T-helper 17 cell (primary cell): ENCODE measurements at regions not wholly inside any gene's neighbourhood (a gene's known extent, or its start where the extent isn't known, plus 50 kb on each side); places are given as distances from the start of the nearest gene placed in this dataset.

ENCODE experiments used
- ATAC-seq: fragments of 150-1000 bp; cut with Tn5 transposase; 2 replicates; pipeline ENCODE4 v1.10.0; 2021; ENCODE audit warnings: mild to moderate bottlenecking, moderate library complexity
- DNase-seq, 3 donors: peaks; one replicate each; pipeline versions ENCODE4 v3.0.0 to v3.0.0-alpha.2; 2020 to 2021
- H3K9me3 ChIP-seq: one replicate; pipeline ENCODE4 v1.7.0; 2013; ENCODE audit warnings: low read length, mild to moderate bottlenecking; ENCODE audit not compliant: control insufficient read depth, poor library complexity, severe bottlenecking
- H3K27ac Mint-ChIP-seq: one replicate; pipeline ENCODE4 v1.8.0; 2022; ENCODE audit warnings: mild to moderate bottlenecking, moderate library complexity, mixed read lengths
- H3K27me3 Mint-ChIP-seq: one replicate; pipeline ENCODE4 v1.8.0; 2022; ENCODE audit warnings: mixed read lengths
- H3K36me3 Mint-ChIP-seq: one replicate; pipeline ENCODE4 v1.8.0; 2022; ENCODE audit warnings: low read depth, mixed read lengths
- H3K4me1 Mint-ChIP-seq: one replicate; pipeline ENCODE4 v1.8.0; 2022; ENCODE audit warnings: mild to moderate bottlenecking, mixed read lengths
- H3K4me3 Mint-ChIP-seq: one replicate; pipeline ENCODE4 v1.8.0; 2022; ENCODE audit warnings: mild to moderate bottlenecking, moderate library complexity, mixed read lengths

DNA sequence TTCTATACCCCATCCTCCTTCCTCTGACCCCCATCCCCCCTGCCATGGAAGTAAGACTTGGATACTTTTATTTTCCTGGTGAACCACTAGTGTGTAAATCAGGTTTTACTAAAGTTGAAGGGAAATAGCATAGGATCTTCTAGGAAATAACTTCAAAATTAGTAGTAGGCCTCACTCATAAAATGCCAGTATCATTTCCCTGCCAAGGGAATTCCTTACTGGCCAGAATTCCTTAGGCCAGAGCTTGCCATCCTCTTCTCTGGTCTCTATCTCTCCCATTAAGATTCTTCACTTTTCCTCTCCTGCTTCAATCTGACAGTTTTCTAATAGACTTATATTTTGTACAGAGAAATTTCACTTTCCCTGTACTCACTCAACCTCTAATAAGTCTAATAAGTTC is 322.8 kb upstream of the TANK start:
- no peak for DNase-seq
- H3K4me3 Mint-ChIP-seq, result no peak overlapping the region
- H3K36me3 Mint-ChIP-seq, result peaks cover 2% of the 10 kb centered on the region
- no peaks in the 10 kb centered on the region for H3K4me1 Mint-ChIP-seq
- no peak for ATAC-seq
- peaks cover 13% of the 10 kb centered on the region for H3K27me3 Mint-ChIP-seq
- no peak overlapping the region for H3K27ac Mint-ChIP-seq
- no peaks in the 10 kb centered on the region for H3K9me3 ChIP-seq

DNA sequence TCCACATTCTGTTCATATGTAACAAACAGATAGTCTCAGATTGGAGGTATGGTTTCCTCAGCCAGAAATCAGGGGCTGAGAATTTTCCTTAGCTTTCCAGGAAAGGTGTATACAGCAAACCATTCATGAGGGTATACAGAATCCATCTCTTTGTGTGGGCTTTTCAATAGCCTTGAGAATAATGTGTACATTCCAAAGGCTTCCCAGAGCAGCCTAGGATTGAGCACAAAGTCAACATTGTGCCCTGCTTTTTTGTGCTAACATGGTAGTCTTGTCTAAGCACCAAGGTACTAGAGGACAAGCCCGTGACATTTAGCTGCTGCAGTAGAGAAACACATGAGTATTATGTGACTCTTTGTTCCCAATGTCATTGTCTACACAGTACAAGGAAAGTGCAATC is 322.1 kb upstream of the TANK start:
- H3K4me1 Mint-ChIP-seq, result no peaks in the 10 kb centered on the region
- H3K36me3 Mint-ChIP-seq, result peaks cover 2% of the 10 kb centered on the region
- peaks cover 4% of the 10 kb centered on the region for H3K9me3 ChIP-seq
- H3K27me3 Mint-ChIP-seq, result peaks cover 13% of the 10 kb centered on the region
- ATAC-seq, result no peak
- DNase-seq, result no peak
- no peak overlapping the region for H3K27ac Mint-ChIP-seq
- H3K4me3 Mint-ChIP-seq, result no peak overlapping the region

DNA sequence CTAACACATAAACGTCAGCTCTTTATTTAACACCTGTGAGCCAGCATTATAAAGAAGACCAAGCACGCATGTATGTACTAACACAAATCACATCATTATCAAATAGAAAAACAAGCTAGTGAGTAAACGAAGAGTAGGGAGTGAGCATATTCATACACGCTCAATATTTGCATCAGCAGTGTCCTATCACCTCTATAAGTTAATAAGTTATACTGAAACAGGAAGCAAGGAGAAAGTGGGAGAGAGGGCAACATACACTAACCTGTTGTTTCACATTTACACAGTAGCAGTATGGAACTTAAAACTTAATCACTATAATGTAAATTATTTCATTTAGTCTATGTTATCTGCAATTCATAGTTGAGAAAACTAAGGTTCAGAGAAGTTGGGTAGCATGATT is 321.5 kb upstream of the TANK start:
- H3K27me3 Mint-ChIP-seq, result peaks cover 13% of the 10 kb centered on the region
- DNase-seq (no peak), ATAC-seq (no peak)
- peaks cover 4% of the 10 kb centered on the region for H3K9me3 ChIP-seq
- H3K4me3 Mint-ChIP-seq, result no peak overlapping the region
- H3K36me3 Mint-ChIP-seq, result peaks cover 2% of the 10 kb centered on the region
- H3K4me1 Mint-ChIP-seq, result no peaks in the 10 kb centered on the region
- H3K27ac Mint-ChIP-seq, result no peak overlapping the region

DNA sequence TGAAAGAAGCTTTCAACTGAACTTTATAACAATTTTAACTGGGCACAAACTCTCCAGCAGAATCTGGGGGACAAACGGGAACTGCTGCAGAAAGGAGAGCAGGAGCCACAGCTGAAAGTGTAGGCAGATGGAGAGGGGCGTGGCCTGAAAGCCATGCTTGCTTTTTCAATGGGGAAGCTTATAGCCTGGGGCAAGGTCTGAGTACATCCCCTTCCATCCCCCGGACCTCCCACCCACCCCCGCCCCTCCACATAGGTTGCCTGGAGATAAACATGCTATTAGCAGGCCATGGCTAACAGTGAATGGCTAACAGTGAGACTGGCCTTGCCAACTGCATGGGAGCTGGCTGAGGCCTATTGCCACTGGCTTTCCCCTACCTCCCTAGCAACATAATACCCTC is 317.9 kb upstream of the TANK start:
- H3K4me3 Mint-ChIP-seq, result no peak overlapping the region
- H3K9me3 ChIP-seq, result peaks cover 4% of the 10 kb centered on the region
- no peaks in the 10 kb centered on the region for H3K4me1 Mint-ChIP-seq
- ATAC-seq (no peak), DNase-seq (no peak)
- no peak overlapping the region for H3K27ac Mint-ChIP-seq
- peaks cover 10% of the 10 kb centered on the region for H3K27me3 Mint-ChIP-seq
- peaks cover under 1% of the 10 kb centered on the region for H3K36me3 Mint-ChIP-seq

DNA sequence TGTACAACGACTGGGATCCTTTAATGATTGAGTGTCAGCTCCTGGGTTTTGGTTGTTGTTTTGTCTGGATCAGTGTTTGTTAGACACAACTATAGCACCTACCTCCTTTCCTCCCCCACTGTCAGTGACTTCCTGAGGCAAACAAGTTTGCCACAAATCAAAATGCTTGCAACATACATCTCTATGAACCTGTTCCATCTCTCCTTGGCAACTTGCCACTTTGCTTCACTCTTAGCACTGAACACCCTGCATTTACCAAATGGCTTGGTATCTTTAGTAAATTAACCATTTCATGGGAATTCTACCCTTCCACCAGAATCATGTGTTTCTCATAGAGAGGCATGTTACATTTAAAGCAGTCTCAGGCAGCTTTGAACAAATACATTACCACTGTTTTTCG is 301.1 kb upstream of the TANK start:
- Mint-ChIP-seq H3K4me1 (peaks cover 9% of the 10 kb centered on the region), H3K36me3 (no peaks in the 10 kb centered on the region), H3K27me3 (peaks cover 12% of the 10 kb centered on the region), H3K27ac (no peak overlapping the region), H3K4me3 (no peak overlapping the region)
- ATAC-seq, result no peak
- H3K9me3 ChIP-seq, result no peaks in the 10 kb centered on the region
- DNase-seq, result no peak

DNA sequence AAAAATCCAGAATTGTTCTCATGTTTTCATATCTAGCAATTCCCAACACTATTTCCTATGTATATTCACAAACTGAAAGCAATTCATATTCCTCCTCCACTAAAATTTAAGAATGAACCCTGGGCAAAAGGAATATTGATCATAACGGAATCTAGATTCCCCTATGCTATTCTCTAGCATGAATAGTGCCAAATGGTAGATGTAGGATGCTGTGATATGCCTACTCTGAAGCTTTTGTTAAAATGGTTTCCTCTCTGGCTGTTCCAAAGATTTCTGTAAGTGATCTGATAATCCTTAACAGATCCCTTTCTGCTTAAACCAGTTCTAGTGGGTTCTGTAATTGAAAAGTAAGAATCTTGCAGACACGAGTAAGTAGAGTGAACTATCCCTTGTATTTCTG is 298.0 kb upstream of the TANK start:
- Mint-ChIP-seq H3K36me3 (no peaks in the 10 kb centered on the region), H3K27me3 (peaks cover 12% of the 10 kb centered on the region), H3K4me1 (peaks cover 9% of the 10 kb centered on the region), H3K27ac (no peak overlapping the region), H3K4me3 (no peak overlapping the region)
- H3K9me3 ChIP-seq, result no peaks in the 10 kb centered on the region
- no peak for DNase-seq
- ATAC-seq, result no peak

DNA sequence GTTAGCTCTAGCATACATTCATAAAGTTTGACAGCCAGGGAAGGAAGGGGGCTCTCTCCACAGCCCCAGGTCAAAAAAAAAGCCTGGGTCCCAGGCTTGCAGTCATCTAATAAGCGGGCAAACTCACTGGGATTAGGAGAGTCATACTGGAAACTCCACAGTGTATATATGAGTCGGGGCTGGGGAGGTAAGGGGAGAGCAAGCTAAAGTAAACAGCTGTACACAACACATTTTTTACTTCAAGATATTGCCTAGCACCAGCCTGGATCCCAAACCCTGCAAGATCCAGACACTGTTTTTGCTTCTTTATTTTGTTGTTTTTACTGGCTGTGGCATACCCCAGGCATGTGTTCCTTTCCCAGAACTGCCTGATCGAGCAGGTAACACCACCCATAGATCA is 291.3 kb upstream of the TANK start:
- ATAC-seq (no peak), DNase-seq (no peak)
- H3K36me3 Mint-ChIP-seq, result no peaks in the 10 kb centered on the region
- H3K4me3 Mint-ChIP-seq, result no peak overlapping the region
- no peaks in the 10 kb centered on the region for H3K27me3 Mint-ChIP-seq
- H3K4me1 Mint-ChIP-seq, result no peaks in the 10 kb centered on the region
- H3K27ac Mint-ChIP-seq, result no peak overlapping the region
- H3K9me3 ChIP-seq, result no peaks in the 10 kb centered on the region

DNA sequence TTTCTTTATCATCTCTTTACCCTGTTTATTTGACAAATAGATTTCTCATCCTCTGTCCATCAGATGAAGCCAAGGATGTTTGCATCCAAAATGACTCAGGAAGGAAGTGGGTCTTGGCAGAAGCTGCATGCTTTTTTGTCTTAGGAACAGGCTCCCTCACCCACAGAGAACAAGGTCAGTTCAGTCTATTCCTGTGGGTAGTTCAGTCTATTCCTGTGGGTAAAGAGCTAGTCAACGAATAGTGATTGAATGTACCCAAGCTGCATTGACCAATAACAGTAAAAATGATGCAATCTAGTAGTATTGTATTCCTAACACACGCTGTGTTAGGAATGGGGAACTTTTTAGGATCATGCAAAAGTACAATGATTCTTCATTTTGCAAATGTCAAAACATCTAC is 290.8 kb upstream of the TANK start:
- H3K27ac Mint-ChIP-seq, result no peak overlapping the region
- H3K9me3 ChIP-seq, result no peaks in the 10 kb centered on the region
- no peaks in the 10 kb centered on the region for H3K36me3 Mint-ChIP-seq
- no peaks in the 10 kb centered on the region for H3K27me3 Mint-ChIP-seq
- no peaks in the 10 kb centered on the region for H3K4me1 Mint-ChIP-seq
- ATAC-seq (no peak), DNase-seq (no peak)
- no peak overlapping the region for H3K4me3 Mint-ChIP-seq

DNA sequence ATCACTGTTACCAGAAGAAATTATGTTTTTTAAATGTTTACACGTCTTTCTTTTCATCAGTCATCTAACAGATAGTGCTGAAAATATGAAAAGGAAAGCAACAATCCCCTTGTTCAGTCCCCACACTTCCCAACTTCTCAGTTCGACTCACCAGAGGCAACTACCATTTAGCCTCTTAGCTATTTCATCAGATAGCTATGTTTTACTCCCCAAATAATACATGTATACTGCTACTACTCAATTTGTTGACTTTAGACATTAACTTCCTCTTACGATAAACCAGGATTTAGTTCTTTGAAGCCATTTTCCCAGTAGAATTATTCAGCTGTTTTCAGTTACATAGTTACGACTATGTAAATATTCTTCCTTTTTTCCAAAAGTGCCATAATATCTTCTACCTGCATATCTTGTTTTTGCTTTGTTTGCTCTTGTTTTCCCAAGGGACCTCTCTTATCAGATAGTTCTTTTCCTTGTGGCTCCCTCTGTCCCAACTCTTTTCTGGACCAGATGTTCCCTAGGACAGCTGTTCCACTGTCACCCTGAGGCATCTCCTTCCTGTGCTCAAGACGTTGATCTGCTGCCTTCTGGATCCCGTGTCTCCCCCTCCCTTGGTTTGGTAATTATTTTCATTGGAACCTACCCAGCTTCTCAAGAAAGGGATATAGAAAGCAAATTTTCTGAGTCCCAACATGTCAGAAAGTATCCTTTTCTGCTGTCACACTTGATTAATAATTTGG is 289.3 kb upstream of the TANK start:
- no peaks in the 10 kb centered on the region for H3K4me1 Mint-ChIP-seq
- H3K27ac Mint-ChIP-seq, result no peak overlapping the region
- ATAC-seq (no peak), DNase-seq (no peak)
- H3K4me3 Mint-ChIP-seq, result no peak overlapping the region
- no peaks in the 10 kb centered on the region for H3K36me3 Mint-ChIP-seq
- peaks cover under 1% of the 10 kb centered on the region for H3K27me3 Mint-ChIP-seq
- H3K9me3 ChIP-seq, result no peaks in the 10 kb centered on the region

DNA sequence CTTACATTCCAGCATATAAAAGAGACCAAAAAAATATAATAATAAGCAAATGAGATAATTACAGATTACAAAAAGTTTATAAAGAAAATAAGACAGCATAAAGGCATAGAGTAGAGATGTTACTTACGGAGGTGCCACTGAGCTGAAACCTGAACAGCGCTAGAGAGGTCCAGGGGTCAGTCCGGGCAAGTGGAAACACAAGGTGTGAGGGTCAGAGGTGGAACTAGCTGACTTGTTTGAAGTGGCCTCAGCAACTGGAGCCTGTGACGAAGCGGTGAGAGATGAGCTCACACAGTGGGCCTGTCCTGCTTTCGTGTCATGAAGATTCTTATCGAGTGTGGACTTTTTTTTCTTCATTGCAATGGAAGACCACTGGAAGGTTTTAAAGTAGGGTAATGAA is 288.3 kb upstream of the TANK start:
- ATAC-seq (no peak), DNase-seq (no peak)
- H3K4me1 Mint-ChIP-seq, result no peaks in the 10 kb centered on the region

DNA sequence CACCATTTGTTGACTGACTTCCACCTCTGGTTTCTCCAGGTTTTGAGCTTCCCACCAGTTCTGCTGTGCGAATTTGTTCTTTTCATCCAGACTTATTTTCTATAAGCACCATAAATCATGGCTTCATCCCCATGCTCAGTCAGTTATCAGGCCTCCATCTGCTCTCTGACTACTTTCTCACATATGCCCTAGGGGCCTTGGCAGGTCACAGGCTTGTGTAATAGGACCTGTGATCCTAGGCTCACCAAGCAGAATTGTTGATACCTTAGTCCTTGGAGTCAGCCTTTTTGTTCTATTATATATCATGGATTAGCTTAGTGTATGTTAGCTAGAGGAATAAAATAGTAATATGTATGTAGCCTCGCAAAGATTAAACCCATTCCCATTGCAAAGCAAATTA is 284.2 kb upstream of the TANK start:
- no peak overlapping the region for H3K27ac Mint-ChIP-seq
- H3K36me3 Mint-ChIP-seq, result no peaks in the 10 kb centered on the region
- peaks cover 9% of the 10 kb centered on the region for H3K27me3 Mint-ChIP-seq
- H3K4me1 Mint-ChIP-seq, result no peaks in the 10 kb centered on the region
- H3K4me3 Mint-ChIP-seq, result no peak overlapping the region
- no peak for ATAC-seq
- H3K9me3 ChIP-seq, result no peaks in the 10 kb centered on the region
- DNase-seq, result no peak

More for the DNA sequence above, 288.3 kb upstream of the TANK start:
- H3K36me3 Mint-ChIP-seq, result no peaks in the 10 kb centered on the region
- H3K27me3 Mint-ChIP-seq, result peaks cover 9% of the 10 kb centered on the region
- H3K4me3 Mint-ChIP-seq, result no peak overlapping the region
- H3K27ac Mint-ChIP-seq, result no peak overlapping the region
- no peaks in the 10 kb centered on the region for H3K9me3 ChIP-seq

DNA sequence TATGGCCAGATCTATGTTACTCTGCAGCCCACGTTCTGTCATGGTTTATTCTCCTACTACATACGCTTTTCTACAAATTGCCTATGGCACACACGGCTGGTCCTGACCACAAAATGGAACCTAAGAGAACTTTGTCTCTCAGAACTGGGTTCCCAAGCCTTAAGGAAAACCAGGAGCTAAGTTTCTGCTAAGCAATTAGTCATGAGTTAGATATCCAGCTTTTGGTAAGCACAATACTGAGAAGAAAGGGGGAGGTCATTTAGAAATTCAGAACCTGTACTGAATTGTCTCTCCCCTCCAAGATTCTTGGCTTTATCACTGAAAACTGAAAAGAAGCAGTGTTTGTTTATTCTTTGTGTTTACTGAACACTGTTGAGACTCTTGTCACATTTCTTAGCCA is 283.5 kb upstream of the TANK start:
- H3K27ac Mint-ChIP-seq, result no peak overlapping the region
- no peak for ATAC-seq
- H3K4me3 Mint-ChIP-seq, result no peak overlapping the region
- H3K27me3 Mint-ChIP-seq, result peaks cover 9% of the 10 kb centered on the region
- no peaks in the 10 kb centered on the region for H3K9me3 ChIP-seq
- H3K4me1 Mint-ChIP-seq, result no peaks in the 10 kb centered on the region
- H3K36me3 Mint-ChIP-seq, result no peaks in the 10 kb centered on the region
- no peak for DNase-seq

DNA sequence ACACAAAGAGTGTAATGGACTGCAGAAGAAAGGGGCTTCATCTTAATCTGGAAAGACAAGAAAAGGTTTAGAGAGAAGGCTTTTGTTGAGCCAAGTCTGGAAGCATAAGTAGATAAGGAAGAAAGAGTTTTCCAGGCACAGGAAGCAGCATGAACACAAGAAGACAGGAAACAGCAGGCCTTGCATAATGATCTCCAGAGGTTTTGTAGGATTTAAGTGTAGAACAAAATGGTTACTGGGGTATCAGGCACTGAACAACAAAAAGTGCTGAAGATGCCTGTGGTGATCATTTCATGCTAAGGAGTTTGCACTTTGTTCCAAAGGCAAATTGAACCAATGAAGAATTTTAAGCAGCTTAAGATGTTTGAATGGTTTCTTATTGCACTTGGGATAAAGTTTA is 281.6 kb upstream of the TANK start:
- Mint-ChIP-seq H3K4me3 (no peak overlapping the region), H3K27ac (no peak overlapping the region), H3K27me3 (peaks cover 9% of the 10 kb centered on the region), H3K4me1 (no peaks in the 10 kb centered on the region), H3K36me3 (no peaks in the 10 kb centered on the region)
- ATAC-seq (no peak), DNase-seq (no peak)
- H3K9me3 ChIP-seq, result no peaks in the 10 kb centered on the region

DNA sequence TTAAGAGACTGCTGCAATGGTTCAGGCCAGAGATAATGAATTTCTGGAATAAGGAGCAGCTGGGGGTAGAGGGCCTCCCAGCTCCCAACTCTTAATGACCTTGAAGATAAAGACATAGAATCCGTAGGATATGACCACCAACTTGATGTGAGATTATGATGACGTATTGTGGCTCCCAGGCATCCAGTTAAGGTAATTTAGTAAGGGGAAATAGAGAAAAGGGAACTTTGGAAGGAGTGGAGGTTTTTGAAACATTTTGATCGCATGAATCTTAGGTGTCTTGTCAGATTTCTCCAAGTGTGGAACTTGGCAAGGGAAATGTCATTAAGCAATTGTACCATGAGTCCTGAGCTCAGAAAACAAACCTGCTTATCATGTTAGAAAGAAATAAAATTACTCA is 277.3 kb upstream of the TANK start:
- no peak for ATAC-seq
- no peaks in the 10 kb centered on the region for H3K4me1 Mint-ChIP-seq
- H3K27me3 Mint-ChIP-seq, result no peaks in the 10 kb centered on the region
- no peaks in the 10 kb centered on the region for H3K9me3 ChIP-seq
- DNase-seq, result no peak
- no peak overlapping the region for H3K27ac Mint-ChIP-seq
- no peak overlapping the region for H3K4me3 Mint-ChIP-seq
- H3K36me3 Mint-ChIP-seq, result no peaks in the 10 kb centered on the region
